ENCODE measurements at regions not wholly inside any gene's neighbourhood (a gene's known extent, or its start where the extent isn't known, plus 50 kb on each side); places are given as distances from the start of the nearest gene placed in this dataset.
"Not testable (repeated sequence)": the region's sequence is repeated elsewhere in the genome, so short reads cannot be mapped to it uniquely, and the experiment has no call there.

DNA sequence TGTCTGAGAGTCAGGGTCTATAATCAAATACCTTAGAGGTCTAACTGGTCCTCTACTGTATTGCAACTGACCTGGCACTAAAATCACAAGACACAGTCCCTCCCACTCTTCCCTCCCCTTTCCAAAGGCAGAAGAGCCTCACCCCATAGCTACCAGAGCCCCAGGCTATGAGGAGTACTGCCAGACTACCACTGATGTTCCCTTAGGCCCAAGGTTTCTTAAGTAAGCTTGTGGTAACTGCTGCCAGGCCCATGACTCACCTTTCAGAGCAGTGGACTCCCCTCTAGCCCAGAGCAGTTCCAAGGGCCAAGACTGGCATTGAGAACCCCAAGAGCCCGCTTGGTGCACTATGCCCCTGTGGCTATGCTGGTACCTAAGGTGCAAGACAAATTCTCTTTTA, 1193.4 kb downstream of the DSC3 start:
- no peak for DNase-seq (ENCODE audit: low read depth)

- DNase-seq (ENCODE audit: low read depth): no peak
These were observed 1200.9 kb downstream of the DSC3 start for GRCh38 chr18:29841631-29842030.

DNA sequence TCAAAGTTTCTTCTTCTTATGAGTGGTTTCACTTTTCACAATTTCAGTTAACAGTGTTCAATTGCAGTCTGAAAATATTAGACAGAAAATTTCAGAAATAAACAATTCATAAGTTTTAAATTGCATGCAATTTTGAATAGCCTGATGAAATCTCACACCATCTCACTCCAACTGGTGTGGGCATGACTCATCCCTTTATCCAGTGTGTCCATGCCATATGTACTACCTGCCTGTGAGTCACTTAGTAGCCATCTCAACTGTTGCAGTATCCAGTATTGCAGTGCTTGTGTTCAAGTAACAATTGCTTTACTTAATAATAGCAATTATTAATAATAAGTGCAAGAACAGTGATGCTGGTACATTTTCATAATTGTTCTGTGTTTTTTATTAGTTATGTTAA, 1202.5 kb downstream of the DSC3 start:
- DNase-seq (ENCODE audit: low read depth): no peak

DNA sequence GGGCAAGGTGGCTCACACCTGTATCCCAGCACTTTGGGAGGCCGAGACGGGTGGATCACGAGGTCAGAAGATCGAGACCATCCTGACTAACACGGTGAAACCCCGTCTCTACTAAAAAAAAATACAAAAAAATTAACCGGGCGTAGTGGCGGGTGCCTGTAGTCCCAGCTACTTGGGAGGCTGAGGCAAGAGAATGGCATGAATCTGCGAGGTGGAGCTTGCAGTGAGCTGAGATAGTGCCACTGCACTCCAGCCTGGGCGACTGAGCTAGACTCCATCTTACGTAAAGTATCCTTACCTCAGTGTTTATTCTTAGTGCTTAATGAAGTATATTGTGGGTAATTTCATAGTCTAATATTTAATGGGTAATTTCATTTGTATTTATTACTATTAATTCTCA, 1203.6 kb downstream of the DSC3 start:
- DNase-seq (ENCODE audit: low read depth): not testable (repeated sequence)

DNA sequence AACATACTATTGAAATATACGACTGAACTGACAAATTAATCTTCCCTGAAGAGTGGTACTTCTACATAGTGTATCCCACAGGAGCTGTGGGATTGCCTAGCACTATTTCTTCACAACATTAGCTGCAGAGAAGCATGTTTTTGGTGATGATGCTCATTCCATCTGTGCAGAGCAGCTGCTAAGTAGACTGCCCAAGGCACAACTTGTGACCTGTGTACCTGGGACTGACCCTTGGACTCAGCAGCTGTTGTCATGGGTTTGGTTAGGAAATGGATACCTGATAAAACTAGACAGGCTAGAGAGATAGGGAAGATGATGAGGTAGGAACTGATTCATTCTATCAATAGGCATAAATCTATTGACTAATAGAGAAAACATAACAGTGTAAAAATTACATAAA, 1204.0 kb downstream of the DSC3 start:
- DNase-seq (ENCODE audit: low read depth): no peak

- DNase-seq (ENCODE audit: low read depth): no peak
These were observed 1218.9 kb downstream of the DSC3 start for GRCh38 chr18:29823671-29824070.

GRCh38 chr18:29821544-29821943, 1221.0 kb downstream of the DSC3 start:
- no peak for DNase-seq (ENCODE audit: low read depth)

DNA sequence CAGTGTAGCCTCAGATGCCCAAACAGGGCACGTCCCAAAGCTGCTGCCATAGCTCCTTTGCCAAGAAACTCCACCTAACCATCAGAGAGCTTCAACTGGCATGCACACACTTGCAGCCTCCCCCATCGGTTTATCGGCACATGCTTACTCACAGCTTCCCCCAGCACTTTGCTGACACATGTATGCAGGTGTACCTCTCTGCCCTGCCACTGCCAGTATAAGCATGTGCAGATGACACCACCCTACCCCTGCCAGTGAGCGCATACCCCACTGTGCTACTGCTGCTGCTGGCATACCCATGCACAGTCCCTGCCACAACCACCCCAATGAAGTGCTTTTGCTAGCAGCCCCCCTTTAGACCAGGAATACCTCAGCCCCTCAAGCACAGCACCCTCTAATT, 1231.0 kb downstream of the DSC3 start:
- no peak for DNase-seq (ENCODE audit: low read depth)

DNA sequence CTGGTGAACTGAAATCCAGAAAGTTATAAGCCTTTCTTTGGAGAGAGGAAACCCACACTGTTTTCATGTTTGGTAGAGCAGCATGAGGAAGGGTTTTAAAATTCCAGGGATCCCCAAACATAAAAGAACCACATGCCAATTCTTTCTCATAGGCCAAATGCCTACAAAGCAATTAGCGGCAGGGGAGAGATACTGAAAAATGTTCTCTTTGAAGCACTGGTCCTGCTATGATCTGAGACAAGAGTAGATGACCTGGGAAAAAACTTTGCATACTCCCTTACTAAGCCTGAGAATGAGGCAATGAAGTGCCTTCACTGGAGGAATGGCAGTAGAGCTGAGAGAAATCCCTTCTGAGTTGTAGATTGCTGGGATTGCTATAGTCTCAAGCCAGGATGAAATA, 1261.7 kb downstream of the DSC3 start:
- DNase-seq (ENCODE audit: low read depth): no peak

DNA sequence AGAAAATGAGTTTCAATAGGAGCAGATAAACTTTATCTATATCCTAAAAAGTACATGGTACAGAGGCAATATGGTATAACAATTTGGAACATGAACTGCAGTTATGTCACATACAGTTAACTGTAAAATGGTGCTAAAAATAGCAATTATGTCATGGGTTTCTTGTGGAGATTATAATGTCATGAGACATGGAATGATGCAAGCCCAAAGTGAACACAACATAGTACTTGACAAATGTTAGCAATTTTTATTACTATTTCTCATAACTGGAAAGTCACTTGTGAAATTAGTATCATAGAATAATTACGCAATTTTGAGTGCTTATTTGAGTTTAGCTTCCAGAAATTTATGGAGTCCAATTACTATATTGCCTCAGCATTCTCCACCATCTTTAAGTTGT, 1263.4 kb downstream of the DSC3 start:
- DNase-seq (ENCODE audit: low read depth): no peak

DNA sequence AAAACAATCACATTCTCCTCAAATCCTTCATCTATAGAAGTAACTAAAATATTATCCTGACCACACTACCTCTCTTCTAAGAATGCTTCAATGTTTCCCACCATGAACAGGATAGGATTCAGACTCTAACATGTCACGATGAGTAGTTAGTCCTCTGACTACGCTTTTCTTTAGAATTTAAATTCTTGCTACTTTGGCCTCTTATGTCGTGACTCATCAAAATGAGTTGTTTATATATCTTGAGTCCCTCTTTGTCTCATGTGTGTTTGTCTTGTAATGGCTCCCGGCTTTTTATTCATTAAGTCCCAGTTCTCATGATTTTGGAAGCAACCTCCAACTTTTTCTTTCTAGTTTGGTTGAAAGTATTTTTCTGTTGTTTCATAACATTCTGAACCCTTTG, 1289.2 kb downstream of the DSC3 start:
- no peak for DNase-seq (ENCODE audit: low read depth)

DNA sequence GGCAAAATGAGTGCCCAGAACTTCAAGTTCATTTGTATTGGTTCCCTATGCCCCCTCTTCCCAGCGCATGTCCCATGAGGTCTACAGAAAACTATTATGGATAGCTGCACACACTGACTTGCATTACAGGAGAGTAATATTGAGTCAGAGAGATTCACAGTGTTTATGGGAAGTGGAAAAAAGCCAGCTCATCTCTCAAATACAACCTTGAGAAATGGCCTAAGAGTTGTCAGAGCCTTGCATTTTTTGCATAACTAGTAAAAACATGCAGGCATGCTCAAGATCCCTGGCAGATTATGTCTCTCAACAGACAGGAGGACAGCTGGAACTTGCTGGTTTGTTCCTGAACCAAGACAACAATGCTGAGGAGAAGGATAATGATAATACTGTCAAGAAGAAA, 1292.8 kb downstream of the DSC3 start:
- DNase-seq (ENCODE audit: low read depth): no peak

DNA sequence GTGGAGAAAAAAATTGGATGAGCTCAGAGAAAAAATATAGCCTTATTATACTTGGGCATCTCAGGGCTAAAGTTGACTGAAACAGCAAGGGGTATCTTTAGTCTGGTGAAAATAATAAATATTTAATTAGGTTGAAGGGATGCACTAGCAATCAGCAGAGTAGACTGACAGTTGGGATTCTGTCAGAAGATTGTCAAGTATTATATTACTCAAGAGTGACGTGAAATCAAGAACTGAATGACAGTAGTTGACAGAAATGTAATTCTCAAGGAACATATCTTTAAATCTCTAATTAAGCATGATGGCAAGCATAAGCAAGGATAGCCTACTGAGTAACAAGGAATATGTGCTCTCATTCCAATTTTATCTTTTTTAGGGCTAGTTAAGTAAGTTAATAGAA, 1301.1 kb downstream of the DSC3 start:
- DNase-seq (ENCODE audit: low read depth): no peak

DNA sequence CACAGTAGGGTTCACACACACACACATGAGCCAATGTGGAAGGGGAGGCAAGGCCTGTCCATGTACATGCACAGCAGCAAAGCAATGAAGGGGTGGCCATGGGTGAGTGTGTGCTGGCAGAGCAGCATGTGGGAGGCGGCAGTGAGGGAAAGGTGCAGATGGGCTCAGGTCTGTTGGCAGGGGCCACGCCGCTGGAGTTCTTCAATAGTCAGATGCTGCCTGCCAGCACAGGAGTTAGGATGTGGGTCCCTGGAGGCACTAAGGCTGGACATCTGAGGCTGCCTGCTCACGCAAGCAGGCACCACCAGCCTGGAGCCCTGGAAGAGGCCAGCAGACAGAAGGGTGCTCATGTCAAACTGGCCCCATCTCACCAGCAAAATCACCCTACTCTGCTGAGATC, 1304.9 kb downstream of the DSC3 start:
- no peak for DNase-seq (ENCODE audit: low read depth)

GRCh38 chr18:29737190-29737589, 1305.4 kb downstream of the DSC3 start:
- DNase-seq (ENCODE audit: low read depth): no peak

DNA sequence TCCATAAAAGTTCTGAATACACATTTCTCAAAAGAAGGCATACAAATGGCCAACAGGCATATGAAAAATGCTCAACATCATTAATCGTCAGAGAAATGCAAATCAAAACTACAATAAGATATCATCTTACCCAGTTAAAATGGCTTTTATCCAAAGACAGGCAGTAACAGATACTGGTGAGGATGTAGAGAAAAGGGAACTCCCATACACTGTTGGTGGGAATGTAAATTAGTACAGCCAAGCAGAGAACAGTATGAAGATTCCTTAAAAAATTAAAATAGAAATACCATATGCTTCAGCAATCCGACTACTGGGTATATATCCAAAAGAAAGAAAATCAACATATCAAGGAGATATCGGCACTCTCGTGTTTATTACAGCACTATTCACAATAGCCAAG, 1312.5 kb downstream of the DSC3 start:
- no peak for DNase-seq (ENCODE audit: low read depth)

DNA sequence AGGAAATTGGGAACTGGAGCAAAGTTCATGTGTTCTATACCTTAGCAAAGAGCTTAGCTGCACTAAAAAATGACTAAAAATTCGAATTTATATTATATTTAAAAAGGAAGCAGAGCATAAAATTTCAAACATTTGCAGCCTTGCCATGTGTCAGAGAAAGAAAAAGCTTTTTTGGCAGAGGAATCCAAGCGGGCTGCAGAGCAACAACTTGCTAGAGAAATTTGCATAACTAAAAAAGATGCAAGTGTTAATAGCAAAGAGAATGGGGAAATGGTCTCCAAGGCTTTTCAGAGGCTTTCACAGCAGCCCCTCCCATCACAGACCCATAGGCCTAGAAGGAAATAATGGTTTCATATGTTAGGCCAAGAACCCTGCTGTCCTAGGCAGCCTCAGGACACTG, 1315.9 kb downstream of the DSC3 start:
- DNase-seq (ENCODE audit: low read depth): no peak

DNA sequence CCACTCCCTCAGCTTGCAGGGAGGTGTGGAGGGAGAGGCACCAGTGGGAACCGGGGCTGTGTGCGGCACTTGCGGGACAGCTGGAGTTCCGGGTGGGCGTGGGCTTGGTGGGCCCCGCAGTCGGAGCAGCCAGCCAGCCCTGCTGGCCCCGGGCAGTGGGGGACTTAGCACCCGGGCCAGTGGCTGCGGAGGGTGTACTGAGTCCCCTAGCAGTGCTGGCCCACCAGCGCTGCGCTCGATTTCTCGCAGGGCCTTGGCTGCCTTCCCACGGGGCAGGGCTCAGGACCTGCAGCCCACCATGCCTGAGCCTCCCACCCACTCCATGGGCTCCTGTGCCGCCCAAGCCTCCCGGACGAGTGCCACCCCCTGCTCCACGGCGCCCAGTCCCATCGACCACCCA, 1319.1 kb downstream of the DSC3 start:
- not testable (repeated sequence) for DNase-seq (ENCODE audit: low read depth)

DNA sequence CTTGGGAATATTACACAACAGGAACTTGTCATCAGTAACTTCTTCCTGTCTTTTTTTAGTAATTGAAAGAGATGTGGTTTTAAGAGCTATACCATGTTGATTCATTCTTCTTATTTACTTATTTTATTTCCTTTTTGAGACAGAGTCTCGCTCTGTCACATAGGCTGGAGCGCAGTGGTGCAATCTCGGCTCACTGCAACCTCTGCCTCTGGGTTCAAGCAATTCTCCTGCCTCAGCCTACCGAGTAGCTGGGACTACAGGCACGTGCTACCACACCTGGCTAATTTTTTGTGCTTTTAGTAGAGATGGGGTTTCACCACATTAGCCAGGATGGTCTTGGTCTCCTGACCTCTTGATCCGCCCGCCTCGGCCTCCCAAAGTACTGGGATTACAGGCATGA, 1326.6 kb downstream of the DSC3 start:
- DNase-seq (ENCODE audit: low read depth): not testable (repeated sequence)

- DNase-seq (ENCODE audit: low read depth): no peak
These were observed 1329.8 kb downstream of the DSC3 start for GRCh38 chr18:29712785-29713184.

- DNase-seq (ENCODE audit: low read depth): no peak
These were observed 1330.6 kb downstream of the DSC3 start for GRCh38 chr18:29711932-29712331.

DNA sequence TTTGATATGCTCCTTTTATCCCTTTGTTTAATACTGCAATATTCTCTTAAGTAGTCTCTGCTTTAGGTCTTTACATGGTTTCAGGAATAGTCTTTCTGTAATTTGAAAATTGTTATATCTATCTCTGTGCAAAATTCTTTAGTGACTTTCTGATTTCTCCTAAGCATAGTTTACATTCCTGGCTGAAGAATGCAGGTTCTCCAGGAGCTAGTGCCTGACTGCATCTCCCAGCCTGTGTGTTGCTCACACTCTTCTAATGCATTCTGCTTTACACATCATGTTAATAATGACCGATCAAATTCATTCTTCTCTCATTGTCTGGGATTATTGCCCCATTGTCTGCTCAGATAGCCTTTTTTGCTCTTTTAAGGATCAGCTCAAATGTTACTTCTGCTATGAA, 1349.2 kb downstream of the DSC3 start:
- no peak for DNase-seq (ENCODE audit: low read depth)

DNA sequence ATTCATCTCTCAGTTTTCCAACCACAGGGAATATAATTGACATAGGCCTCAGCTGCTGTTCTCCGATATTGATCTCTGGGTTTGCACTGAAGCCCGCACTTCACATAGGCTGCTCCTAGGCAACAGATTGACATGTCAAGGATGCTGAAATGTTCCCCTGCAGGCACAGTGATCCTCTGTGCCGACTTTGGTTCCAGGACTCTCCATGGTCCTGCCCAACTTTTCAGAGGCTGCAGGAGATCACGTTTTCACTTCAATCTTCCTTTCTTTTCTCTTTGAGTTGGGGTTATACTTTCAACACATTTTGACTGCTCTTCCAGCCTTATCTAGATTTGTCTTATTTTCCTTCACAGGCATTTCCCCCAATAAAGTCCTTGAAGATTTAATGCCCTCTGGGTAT, 1361.0 kb downstream of the DSC3 start:
- no peak for DNase-seq (ENCODE audit: low read depth)

DNA sequence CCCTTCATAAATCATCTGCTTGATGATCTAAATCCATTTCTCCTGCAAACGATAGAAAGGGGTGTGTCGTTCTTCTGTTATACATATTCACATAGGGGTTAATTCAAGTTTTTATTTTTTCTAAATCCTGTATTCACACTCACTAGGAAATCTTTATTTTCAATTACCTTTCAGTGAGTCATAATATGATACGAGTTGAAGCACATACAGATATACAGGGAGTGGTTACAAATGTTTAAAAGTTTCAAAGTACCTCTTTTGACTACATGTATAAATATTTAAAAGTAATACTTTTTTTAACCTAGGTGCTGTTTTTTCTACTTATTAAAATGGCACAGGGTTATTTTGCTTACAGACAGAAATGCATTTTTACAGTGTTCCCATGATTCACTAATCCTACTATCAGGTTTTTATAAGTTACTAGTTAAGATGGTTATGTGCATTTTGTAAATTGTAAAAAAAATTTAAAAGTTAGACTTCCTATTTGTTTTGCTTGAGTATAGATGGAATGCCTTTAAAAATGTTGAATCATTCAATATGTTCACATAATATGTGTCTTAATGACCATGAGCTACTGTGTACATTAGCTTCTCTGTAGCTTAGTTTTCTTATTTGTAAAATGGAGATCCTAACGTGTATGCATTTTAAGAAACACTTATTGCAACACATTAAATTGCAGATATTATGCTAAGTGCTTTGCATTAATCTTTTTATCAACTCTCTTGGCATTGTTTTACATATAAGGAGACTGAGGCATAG, 1378.1 kb downstream of the DSC3 start:
- DNase-seq (ENCODE audit: low read depth): no peak

DNA sequence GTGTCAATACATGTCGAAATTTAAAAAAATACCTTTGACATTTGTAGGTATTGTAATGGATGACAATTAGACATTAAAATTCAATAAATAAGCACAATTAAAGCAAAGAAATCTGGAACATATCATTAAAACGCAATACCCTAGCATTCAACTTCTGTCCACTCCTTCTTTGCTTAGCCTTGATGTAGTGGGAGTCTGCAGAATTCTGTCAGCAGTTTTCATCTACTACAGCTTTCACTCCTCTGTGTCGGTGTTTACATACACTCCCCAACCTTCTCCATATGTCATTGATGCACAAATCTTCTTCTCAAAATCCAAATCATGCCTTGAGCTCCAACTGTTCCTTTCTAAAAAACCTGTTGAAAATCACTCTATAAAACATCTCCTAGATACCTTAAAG, 1380.6 kb downstream of the DSC3 start:
- no peak for DNase-seq (ENCODE audit: low read depth)
